ENCODE measurements at regions not wholly inside any gene's neighbourhood (a gene's known extent, or its start where the extent isn't known, plus 50 kb on each side); places are given as distances from the start of the nearest gene placed in this dataset.

DNA sequence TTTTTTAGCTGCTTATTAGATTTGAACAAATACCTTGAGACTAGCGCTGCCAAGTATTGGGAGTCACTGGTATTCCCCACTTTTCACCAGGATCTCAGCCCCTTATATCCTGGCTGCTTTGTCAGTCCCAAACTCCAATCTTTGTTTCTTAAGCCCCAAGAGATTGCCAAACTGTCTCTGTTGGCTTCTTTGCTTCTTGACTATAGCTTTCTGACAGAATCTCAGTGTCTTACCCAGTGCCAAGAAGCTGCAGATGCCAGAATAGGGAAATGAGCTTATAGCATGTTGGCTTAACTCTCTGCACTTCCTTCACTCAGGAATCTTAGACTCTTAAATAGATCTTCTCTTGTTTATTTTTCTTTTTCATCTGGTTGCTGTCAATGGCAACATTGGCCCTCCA is 297.5 kb upstream of the DCAF8L1 start:
- TF ChIP-seq, protein P1, sequence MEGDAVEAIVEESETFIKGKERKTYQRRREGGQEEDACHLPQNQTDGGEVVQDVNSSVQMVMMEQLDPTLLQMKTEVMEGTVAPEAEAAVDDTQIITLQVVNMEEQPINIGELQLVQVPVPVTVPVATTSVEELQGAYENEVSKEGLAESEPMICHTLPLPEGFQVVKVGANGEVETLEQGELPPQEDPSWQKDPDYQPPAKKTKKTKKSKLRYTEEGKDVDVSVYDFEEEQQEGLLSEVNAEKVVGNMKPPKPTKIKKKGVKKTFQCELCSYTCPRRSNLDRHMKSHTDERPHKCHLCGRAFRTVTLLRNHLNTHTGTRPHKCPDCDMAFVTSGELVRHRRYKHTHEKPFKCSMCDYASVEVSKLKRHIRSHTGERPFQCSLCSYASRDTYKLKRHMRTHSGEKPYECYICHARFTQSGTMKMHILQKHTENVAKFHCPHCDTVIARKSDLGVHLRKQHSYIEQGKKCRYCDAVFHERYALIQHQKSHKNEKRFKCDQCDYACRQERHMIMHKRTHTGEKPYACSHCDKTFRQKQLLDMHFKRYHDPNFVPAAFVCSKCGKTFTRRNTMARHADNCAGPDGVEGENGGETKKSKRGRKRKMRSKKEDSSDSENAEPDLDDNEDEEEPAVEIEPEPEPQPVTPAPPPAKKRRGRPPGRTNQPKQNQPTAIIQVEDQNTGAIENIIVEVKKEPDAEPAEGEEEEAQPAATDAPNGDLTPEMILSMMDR (IDR thresholded peaks at IDR 0.05), result no peak
- DNase-seq (no peak), FAIRE-seq (no peak), ATAC-seq (no peak)
- Histone ChIP-seq H3K27ac (no peak overlapping the region), H3K27me3 (no peaks in the 10 kb centered on the region), H3K4me1 (no peaks in the 10 kb centered on the region), H3K4me3 (no peak overlapping the region), H3K36me3 (no peaks in the 10 kb centered on the region), H3K9me3 (peaks cover 0 to 3% (median 0%) of the 10 kb centered on the region in 4 donors)
- 80 to 94% methylated on average over 1 of the region's 1 CpG for WGBS, 2 donors
- intact Hi-C loops (cut with DNase I), result loop anchor here in 1 of 3 donors (10.0 kb wide), 1 partner anchor 374 kb away; no protein-coding TSS in a partner anchor

DNA sequence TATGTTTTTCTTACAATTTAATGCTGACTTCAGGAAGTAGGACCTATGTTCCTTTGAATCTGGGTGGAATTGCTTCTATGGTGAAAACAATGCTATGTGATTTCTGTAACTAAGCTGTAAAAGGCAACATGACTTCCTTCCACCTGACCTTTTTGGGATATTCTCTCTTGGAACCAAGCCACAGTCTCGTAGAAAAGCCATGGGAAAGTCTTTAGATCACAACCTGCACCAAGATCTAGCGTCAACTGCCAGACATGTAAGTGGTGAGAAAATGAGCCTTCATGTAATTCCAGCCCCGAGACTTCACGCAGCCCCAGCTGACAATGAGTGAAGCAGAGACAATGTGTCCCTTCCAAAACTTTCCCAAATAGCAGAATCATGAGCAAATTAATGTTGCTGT is 297.0 kb upstream of the DCAF8L1 start:
- H3K27ac ChIP-seq, result no peak overlapping the region
- H3K27me3 ChIP-seq, result no peaks in the 10 kb centered on the region
- DNase-seq (no peak), ATAC-seq (no peak), FAIRE-seq (no peak)
- TF ChIP-seq, protein P1 (IDR thresholded peaks at IDR 0.05), result no peak
- H3K9me3 ChIP-seq, result peaks cover 0 to 3% (median 0%) of the 10 kb centered on the region in 4 donors
- no peaks in the 10 kb centered on the region for H3K4me1 ChIP-seq
- 54 to 66% methylated on average over 4 of the region's 4 CpGs for WGBS, 2 donors
- intact Hi-C loops (cut with DNase I), result loop anchor here in 1 of 3 donors (10.0 kb wide), 1 partner anchor 373 kb away; no protein-coding TSS in a partner anchor
- H3K36me3 ChIP-seq, result no peaks in the 10 kb centered on the region
- no peak overlapping the region for H3K4me3 ChIP-seq

DNA sequence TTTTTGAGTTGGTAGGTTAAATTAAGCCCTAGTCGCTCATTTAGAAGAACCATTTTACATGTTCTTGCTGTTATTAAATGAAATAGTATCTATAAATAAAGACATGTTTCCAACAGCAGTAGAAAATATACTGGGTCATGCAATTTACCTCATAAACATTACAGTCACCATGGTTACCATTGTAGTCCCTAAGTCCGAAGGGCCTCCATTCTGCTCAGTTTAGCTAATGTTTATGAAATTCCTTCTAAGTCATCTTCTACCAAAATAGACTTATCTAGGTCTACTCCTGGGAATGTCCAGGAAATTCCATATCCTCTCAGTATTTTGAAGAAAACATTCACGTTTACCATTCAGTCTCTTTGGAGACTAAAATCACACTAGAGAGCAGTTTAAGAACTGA is 292.5 kb upstream of the DCAF8L1 start:
- Histone ChIP-seq H3K9me3 (peaks cover 0 to 3% (median 0%) of the 10 kb centered on the region in 4 donors), H3K27ac (no peak overlapping the region), H3K4me1 (no peaks in the 10 kb centered on the region), H3K27me3 (no peaks in the 10 kb centered on the region), H3K4me3 (no peak overlapping the region), H3K36me3 (no peaks in the 10 kb centered on the region)
- no peak for FAIRE-seq
- WGBS, 2 donors, result 39 to 62% methylated on average over 3 of the region's 3 CpGs
- no peak for DNase-seq
- TF ChIP-seq, protein P1 (IDR thresholded peaks at IDR 0.05), result no peak
- no peak for ATAC-seq
- intact Hi-C loops (cut with DNase I), result loop anchor here in 1 of 3 donors (10.0 kb wide), 1 partner anchor 369 kb away; no protein-coding TSS in a partner anchor

DNA sequence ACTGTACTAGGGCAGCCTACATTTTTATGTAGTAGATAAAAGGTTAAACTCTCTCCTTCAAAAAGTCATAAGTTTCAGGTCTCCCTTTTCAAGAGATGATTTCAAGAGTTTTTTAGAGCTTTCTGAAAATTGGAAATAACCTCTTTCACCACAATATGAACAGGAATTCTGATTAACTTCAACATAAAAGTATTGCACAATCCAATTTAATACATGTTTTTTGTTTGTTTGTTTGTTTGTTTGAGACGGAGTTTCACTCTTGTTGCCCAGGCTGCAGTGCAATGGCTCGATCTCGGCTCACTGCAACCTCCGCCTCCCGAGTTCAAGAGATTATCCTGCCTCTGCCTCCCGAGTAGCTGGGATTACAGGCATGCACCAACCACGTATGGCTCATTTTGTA is 265.4 kb upstream of the DCAF8L1 start:
- 67 to 78% methylated on average over 7 of the region's 7 CpGs for WGBS, 2 donors
- DNase-seq (no peak), ATAC-seq (no peak), FAIRE-seq (no peak)
- H3K4me3 ChIP-seq, result no peak overlapping the region
- peaks cover 0 to 9% (median 2%) of the 10 kb centered on the region in 4 donors for H3K27me3 ChIP-seq
- intact Hi-C loops (cut with DNase I), result no loop called here
- TF ChIP-seq, protein P1 (IDR thresholded peaks at IDR 0.05), result no peak
- no peaks in the 10 kb centered on the region for H3K4me1 ChIP-seq
- no peaks in the 10 kb centered on the region for H3K9me3 ChIP-seq
- H3K36me3 ChIP-seq, result no peaks in the 10 kb centered on the region
- H3K27ac ChIP-seq, result no peak overlapping the region

DNA sequence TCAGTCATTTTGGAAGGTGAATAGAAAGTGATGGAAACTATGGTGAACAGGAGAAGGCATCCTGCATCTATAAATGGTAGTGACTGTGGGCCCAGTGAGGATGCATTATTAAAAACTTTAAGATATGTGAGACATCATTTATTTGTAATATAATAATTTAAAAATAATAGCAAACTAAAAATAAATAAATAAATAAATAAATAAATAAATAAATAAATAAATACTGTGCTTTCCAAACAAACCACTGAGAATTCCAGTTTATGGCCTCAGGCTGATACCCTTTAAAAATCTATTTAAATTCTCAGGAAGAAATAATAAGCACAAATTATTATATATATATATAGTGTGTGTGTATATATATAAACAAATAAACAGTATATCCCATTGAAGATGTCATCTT is 248.0 kb upstream of the DCAF8L1 start:
- DNase-seq, result no peak
- TF ChIP-seq, protein P1 (IDR thresholded peaks at IDR 0.05), result no peak
- no peak for FAIRE-seq
- no peaks in the 10 kb centered on the region for H3K27me3 ChIP-seq
- ATAC-seq, result no peak
- no peaks in the 10 kb centered on the region for H3K9me3 ChIP-seq
- intact Hi-C loops (cut with DNase I), result no loop called here
- H3K4me3 ChIP-seq, result no peak overlapping the region
- no peak overlapping the region for H3K27ac ChIP-seq
- no peaks in the 10 kb centered on the region for H3K36me3 ChIP-seq
- no peaks in the 10 kb centered on the region for H3K4me1 ChIP-seq
